CD4-positive, alpha-beta T cell treated with Interleukin-12 subunit alpha and Interleukin-12 subunit beta, for 1 hour (primary cell): ENCODE measurements at regions not wholly inside any gene's neighbourhood (a gene's known extent, or its start where the extent isn't known, plus 50 kb on each side); places are given as distances from the start of the nearest gene placed in this dataset.
A peak's percentile ranks its signal among the peaks of the same experiment; 100 is the strongest.
"Not testable (repeated sequence)": the region's sequence is repeated elsewhere in the genome, so short reads cannot be mapped to it uniquely, and the experiment has no call there.

Experiments used
- DNase-seq: peaks from one replicate; pipeline ENCODE4 v3.0.0-alpha.2; 2020

- not testable (repeated sequence) for DNase-seq
Observed at GRCh38 chr3:153559366-153559765, 397.3 kb downstream of the RAP2B start.

- DNase-seq = no peak
Observed at GRCh38 chr3:153567011-153567410, 405.0 kb downstream of the RAP2B start.

- no peak for DNase-seq
Observed at GRCh38 chr3:153567556-153567955, 405.5 kb downstream of the RAP2B start.

- DNase-seq = not testable (repeated sequence)
Observed at GRCh38 chr3:153570481-153570880, 408.5 kb downstream of the RAP2B start.

GRCh38 chr3:153572165-153572564, 410.1 kb downstream of the RAP2B start:
- DNase-seq = no peak

GRCh38 chr3:153572654-153573053, 410.6 kb downstream of the RAP2B start:
- no peak for DNase-seq

- DNase-seq = no peak
Observed at GRCh38 chr3:153573481-153573880, 411.5 kb downstream of the RAP2B start.

GRCh38 chr3:153574445-153574844, 412.4 kb downstream of the RAP2B start:
- no peak for DNase-seq

- DNase-seq = no peak
Observed at GRCh38 chr3:153577059-153577736, 415.2 kb downstream of the RAP2B start.

GRCh38 chr3:153578046-153578445, 416.0 kb downstream of the RAP2B start:
- DNase-seq = no peak

GRCh38 chr3:153590051-153590450, 428.0 kb downstream of the RAP2B start:
- no peak for DNase-seq

- DNase-seq = no peak
Observed at GRCh38 chr3:153591561-153592245, 429.7 kb downstream of the RAP2B start.

GRCh38 chr3:153595186-153595815, 433.3 kb downstream of the RAP2B start:
- peak; percentile 33 for DNase-seq

GRCh38 chr3:153596401-153596800, 434.4 kb downstream of the RAP2B start:
- DNase-seq = no peak

- DNase-seq = no peak
Observed at GRCh38 chr3:153599685-153600084, 437.7 kb downstream of the RAP2B start.

GRCh38 chr3:153600896-153601295, 438.9 kb downstream of the RAP2B start:
- no peak for DNase-seq

- DNase-seq = no peak
Observed at GRCh38 chr3:153601374-153601853, 439.4 kb downstream of the RAP2B start.

GRCh38 chr3:153602801-153603200, 440.8 kb downstream of the RAP2B start:
- DNase-seq = no peak

- no peak for DNase-seq
Observed at GRCh38 chr3:153614140-153614539, 452.1 kb downstream of the RAP2B start.

GRCh38 chr3:153614563-153614962, 452.5 kb downstream of the RAP2B start:
- no peak for DNase-seq

- DNase-seq = no peak
Observed at GRCh38 chr3:153615863-153616262, 453.8 kb downstream of the RAP2B start.

- no peak for DNase-seq
Observed at GRCh38 chr3:153617463-153617862, 455.4 kb downstream of the RAP2B start.

GRCh38 chr3:153618176-153618575, 456.1 kb downstream of the RAP2B start:
- DNase-seq = no peak

- no peak for DNase-seq
Observed at GRCh38 chr3:153619268-153619667, 457.2 kb downstream of the RAP2B start.
